ENCODE measurements at regions not wholly inside any gene's neighbourhood (a gene's known extent, or its start where the extent isn't known, plus 50 kb on each side); places are given as distances from the start of the nearest gene placed in this dataset.

DNA sequence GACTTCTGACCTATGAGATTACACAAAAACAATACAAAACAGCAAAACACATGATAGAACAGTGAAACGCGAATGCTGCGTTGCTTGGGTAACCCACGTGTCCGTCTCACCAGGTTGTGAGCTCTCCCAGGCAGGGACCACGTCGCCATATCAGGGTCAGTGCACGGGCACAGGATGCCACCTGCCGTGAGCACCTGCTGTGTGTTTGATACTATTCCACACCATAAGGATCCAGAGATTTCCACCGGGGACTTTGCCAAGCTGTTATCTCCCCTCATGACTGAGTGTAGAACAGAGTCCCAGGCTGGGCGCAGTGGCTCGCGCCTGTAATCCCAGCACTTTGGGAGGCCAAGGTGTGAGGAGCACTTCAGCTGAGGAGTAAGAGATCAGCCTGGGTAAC is 288.0 kb downstream of the BMP7 start:
- Histone ChIP-seq H3K27me3 (ENCODE audit: low read depth, low read length) (peaks cover 5% of the 10 kb centered on the region), H3K27ac (ENCODE audit: low read length) (no peak overlapping the region), H3K36me3 (ENCODE audit: control insufficient read depth in 1 of 2, insufficient read depth in 2 of 2, low read length in 2 of 2) (no peaks in the 10 kb centered on the region), H3K4me1 (ENCODE audit: control insufficient read depth in 1 of 2, insufficient read depth in 2 of 2, low read length in 2 of 2) (no peaks in the 10 kb centered on the region), H3K9me3 (ENCODE audit: control insufficient read depth in 1 of 2, low read length in 2 of 2) (no peaks in the 10 kb centered on the region), H3K4me3 (ENCODE audit: low read depth in 1 of 2, low read length in 2 of 2) (no peak overlapping the region)

- no peaks in the 10 kb centered on the region for H3K4me1 ChIP-seq (ENCODE audit: control insufficient read depth in 1 of 2, insufficient read depth in 2 of 2, low read length in 2 of 2)
Measured at GRCh38 chr20:56979125-56979524, 287.3 kb downstream of the BMP7 start.

DNA sequence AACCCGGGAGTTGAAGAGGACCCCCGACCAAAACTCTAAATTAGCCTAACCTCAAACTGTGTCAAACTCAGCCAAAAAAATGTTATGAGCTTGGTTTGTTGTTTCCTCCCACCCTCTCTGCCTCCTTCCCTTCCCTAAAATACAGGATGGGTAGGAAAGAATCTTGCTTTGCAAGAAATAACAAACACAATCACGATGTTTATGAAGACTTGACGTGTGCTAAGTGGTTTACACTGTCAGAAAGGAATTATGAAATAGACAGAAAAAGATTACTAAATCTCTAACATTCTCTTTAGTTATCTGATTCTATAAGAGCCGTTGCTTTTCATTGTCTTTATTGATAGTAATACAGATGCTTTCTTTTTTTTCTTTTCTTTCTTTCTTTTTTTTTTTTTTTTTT is 285.1 kb downstream of the BMP7 start:
- Histone ChIP-seq H3K4me1 (ENCODE audit: control insufficient read depth in 1 of 2, insufficient read depth in 2 of 2, low read length in 2 of 2) (no peaks in the 10 kb centered on the region), H3K36me3 (ENCODE audit: control insufficient read depth in 1 of 2, insufficient read depth in 2 of 2, low read length in 2 of 2) (no peaks in the 10 kb centered on the region), H3K4me3 (ENCODE audit: low read depth in 1 of 2, low read length in 2 of 2) (no peak overlapping the region), H3K9me3 (ENCODE audit: control insufficient read depth in 1 of 2, low read length in 2 of 2) (peaks cover 18 to 21% of the 10 kb centered on the region in 2 donors), H3K27me3 (ENCODE audit: low read depth, low read length) (no peaks in the 10 kb centered on the region), H3K27ac (ENCODE audit: low read length) (no peak overlapping the region)

More at GRCh38 chr20:56979125-56979524, 287.3 kb downstream of the BMP7 start:
- no peak overlapping the region for H3K27ac ChIP-seq (ENCODE audit: low read length)
- peaks cover 0 to 4% of the 10 kb centered on the region in 2 donors for H3K9me3 ChIP-seq (ENCODE audit: control insufficient read depth in 1 of 2, low read length in 2 of 2)
- peaks cover 5% of the 10 kb centered on the region for H3K27me3 ChIP-seq (ENCODE audit: low read depth, low read length)
- no peaks in the 10 kb centered on the region for H3K36me3 ChIP-seq (ENCODE audit: control insufficient read depth in 1 of 2, insufficient read depth in 2 of 2, low read length in 2 of 2)
- H3K4me3 ChIP-seq (ENCODE audit: low read depth in 1 of 2, low read length in 2 of 2) = no peak overlapping the region

- H3K9me3 ChIP-seq (ENCODE audit: control insufficient read depth in 1 of 2, low read length in 2 of 2) = peaks cover 22 to 27% of the 10 kb centered on the region in 2 donors
- no peaks in the 10 kb centered on the region for H3K27me3 ChIP-seq (ENCODE audit: low read depth, low read length)
- no peak overlapping the region for H3K4me3 ChIP-seq (ENCODE audit: low read depth in 1 of 2, low read length in 2 of 2)
- H3K4me1 ChIP-seq (ENCODE audit: control insufficient read depth in 1 of 2, insufficient read depth in 2 of 2, low read length in 2 of 2) = no peaks in the 10 kb centered on the region
- H3K36me3 ChIP-seq (ENCODE audit: control insufficient read depth in 1 of 2, insufficient read depth in 2 of 2, low read length in 2 of 2) = no peaks in the 10 kb centered on the region
- H3K27ac ChIP-seq (ENCODE audit: low read length) = no peak overlapping the region
Measured at GRCh38 chr20:56983813-56984212, 282.6 kb downstream of the BMP7 start.

DNA sequence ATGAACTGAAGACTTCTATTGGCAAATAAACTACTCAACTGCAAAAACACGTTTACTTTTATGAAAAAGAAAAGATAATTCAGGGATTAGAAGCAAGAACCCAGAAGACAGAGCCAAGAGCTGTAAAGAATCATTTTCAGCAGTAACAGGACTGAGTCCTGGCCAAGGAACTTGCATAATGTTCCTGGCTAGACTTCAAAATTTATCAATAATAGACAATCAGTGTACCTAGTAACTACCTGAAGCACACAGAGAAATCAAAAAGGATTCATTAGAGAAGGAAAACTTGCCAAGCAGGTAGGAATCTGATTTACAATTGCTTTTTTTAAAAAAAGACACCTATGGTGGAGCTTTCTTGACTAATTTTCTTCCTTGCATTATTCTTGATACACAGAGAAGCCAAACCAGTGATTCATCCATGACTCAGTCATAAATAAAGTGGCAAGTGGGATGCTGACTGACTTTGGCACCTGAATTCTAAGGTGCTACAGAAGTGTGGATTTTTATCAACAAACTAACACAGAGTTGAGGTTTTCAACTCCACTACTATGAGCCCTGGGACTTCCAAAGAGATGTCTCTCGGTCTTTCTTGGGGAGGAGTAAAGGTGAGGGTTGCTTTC is 281.3 kb downstream of the BMP7 start:
- no peak overlapping the region for H3K4me3 ChIP-seq (ENCODE audit: low read depth in 1 of 2, low read length in 2 of 2)
- H3K36me3 ChIP-seq (ENCODE audit: control insufficient read depth in 1 of 2, insufficient read depth in 2 of 2, low read length in 2 of 2) = no peaks in the 10 kb centered on the region
- H3K27ac ChIP-seq (ENCODE audit: low read length) = no peak overlapping the region
- H3K4me1 ChIP-seq (ENCODE audit: control insufficient read depth in 1 of 2, insufficient read depth in 2 of 2, low read length in 2 of 2) = no peaks in the 10 kb centered on the region
- H3K9me3 ChIP-seq (ENCODE audit: control insufficient read depth in 1 of 2, low read length in 2 of 2) = peaks cover 22 to 27% of the 10 kb centered on the region in 2 donors
- no peaks in the 10 kb centered on the region for H3K27me3 ChIP-seq (ENCODE audit: low read depth, low read length)

DNA sequence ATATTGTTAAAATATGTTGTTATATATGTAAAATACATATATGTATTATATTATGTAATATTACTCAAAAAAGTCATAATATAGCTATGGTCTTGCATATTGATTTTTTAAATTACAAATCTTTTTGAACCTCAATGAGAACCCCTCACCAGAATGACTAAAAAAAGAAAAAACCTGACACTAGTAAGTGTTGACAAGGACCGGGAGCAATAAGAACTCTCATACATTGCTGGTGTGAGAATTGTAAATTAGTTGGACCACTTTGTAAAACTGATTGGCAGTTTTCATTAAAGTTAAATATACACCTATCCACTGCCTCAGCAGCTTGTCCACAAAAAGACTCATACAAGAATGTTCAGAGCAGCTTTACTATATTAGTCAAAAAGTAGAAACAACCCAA is 280.0 kb downstream of the BMP7 start:
- no peaks in the 10 kb centered on the region for H3K4me1 ChIP-seq (ENCODE audit: control insufficient read depth in 1 of 2, insufficient read depth in 2 of 2, low read length in 2 of 2)
- H3K27ac ChIP-seq (ENCODE audit: low read length) = no peak overlapping the region
- H3K36me3 ChIP-seq (ENCODE audit: control insufficient read depth in 1 of 2, insufficient read depth in 2 of 2, low read length in 2 of 2) = no peaks in the 10 kb centered on the region
- peaks cover 22 to 27% of the 10 kb centered on the region in 2 donors for H3K9me3 ChIP-seq (ENCODE audit: control insufficient read depth in 1 of 2, low read length in 2 of 2)
- no peaks in the 10 kb centered on the region for H3K27me3 ChIP-seq (ENCODE audit: low read depth, low read length)
- no peak overlapping the region for H3K4me3 ChIP-seq (ENCODE audit: low read depth in 1 of 2, low read length in 2 of 2)

- Histone ChIP-seq H3K27ac (ENCODE audit: low read length) (no peak overlapping the region), H3K9me3 (ENCODE audit: control insufficient read depth in 1 of 2, low read length in 2 of 2) (peaks cover 22 to 27% of the 10 kb centered on the region in 2 donors), H3K36me3 (ENCODE audit: control insufficient read depth in 1 of 2, insufficient read depth in 2 of 2, low read length in 2 of 2) (no peaks in the 10 kb centered on the region), H3K27me3 (ENCODE audit: low read depth, low read length) (no peaks in the 10 kb centered on the region), H3K4me1 (ENCODE audit: control insufficient read depth in 1 of 2, insufficient read depth in 2 of 2, low read length in 2 of 2) (no peaks in the 10 kb centered on the region), H3K4me3 (ENCODE audit: low read depth in 1 of 2, low read length in 2 of 2) (no peak overlapping the region)
Measured at GRCh38 chr20:56986931-56987720, 279.3 kb downstream of the BMP7 start.

DNA sequence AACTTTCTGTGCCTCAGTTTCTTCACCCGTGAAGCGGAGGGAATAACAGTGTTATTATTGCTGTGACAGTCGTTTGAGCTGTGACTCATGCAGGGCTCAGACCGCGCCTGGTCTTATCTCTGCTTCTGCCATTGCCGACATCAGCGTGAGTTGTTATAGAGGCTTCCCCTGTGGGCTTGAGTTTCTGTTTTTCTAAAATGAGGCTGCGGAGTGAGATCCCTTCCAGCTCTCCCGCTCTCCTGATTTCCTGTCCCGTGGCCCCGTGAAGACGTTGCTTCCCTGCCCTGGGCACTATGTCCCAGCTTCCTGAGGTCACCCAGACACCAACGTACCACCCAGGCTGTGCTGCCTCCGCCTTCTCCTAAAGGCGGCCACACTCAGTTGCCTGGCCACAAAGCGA is 278.5 kb downstream of the BMP7 start:
- H3K4me1 ChIP-seq (ENCODE audit: control insufficient read depth in 1 of 2, insufficient read depth in 2 of 2, low read length in 2 of 2) = no peaks in the 10 kb centered on the region
- no peak overlapping the region for H3K4me3 ChIP-seq (ENCODE audit: low read depth in 1 of 2, low read length in 2 of 2)
- peaks cover 22 to 27% of the 10 kb centered on the region in 2 donors for H3K9me3 ChIP-seq (ENCODE audit: control insufficient read depth in 1 of 2, low read length in 2 of 2)
- no peaks in the 10 kb centered on the region for H3K36me3 ChIP-seq (ENCODE audit: control insufficient read depth in 1 of 2, insufficient read depth in 2 of 2, low read length in 2 of 2)
- H3K27ac ChIP-seq (ENCODE audit: low read length) = no peak overlapping the region
- H3K27me3 ChIP-seq (ENCODE audit: low read depth, low read length) = no peaks in the 10 kb centered on the region

DNA sequence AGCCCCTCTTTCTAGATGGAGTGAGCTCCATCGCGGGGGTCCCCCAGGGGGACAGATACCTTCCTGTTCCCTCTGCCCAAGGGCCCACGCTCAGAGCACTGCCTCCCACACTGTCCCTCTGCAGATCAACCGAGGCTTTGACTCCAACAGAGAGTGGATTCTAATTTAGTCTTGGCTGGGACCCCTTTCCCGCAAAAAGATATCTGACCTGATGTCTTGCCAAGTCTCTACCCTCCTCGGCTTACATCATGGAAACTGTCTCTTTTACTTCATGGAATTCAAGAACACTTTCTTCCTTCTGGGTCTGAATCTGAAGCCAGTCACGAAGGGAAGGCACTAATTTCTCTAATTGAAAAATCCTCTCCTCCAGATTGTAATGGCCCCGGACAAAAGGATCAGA is 278.0 kb downstream of the BMP7 start:
- no peaks in the 10 kb centered on the region for H3K36me3 ChIP-seq (ENCODE audit: control insufficient read depth in 1 of 2, insufficient read depth in 2 of 2, low read length in 2 of 2)
- peaks cover 22 to 27% of the 10 kb centered on the region in 2 donors for H3K9me3 ChIP-seq (ENCODE audit: control insufficient read depth in 1 of 2, low read length in 2 of 2)
- no peaks in the 10 kb centered on the region for H3K4me1 ChIP-seq (ENCODE audit: control insufficient read depth in 1 of 2, insufficient read depth in 2 of 2, low read length in 2 of 2)
- H3K4me3 ChIP-seq (ENCODE audit: low read depth in 1 of 2, low read length in 2 of 2) = no peak overlapping the region
- no peaks in the 10 kb centered on the region for H3K27me3 ChIP-seq (ENCODE audit: low read depth, low read length)
- H3K27ac ChIP-seq (ENCODE audit: low read length) = no peak overlapping the region

DNA sequence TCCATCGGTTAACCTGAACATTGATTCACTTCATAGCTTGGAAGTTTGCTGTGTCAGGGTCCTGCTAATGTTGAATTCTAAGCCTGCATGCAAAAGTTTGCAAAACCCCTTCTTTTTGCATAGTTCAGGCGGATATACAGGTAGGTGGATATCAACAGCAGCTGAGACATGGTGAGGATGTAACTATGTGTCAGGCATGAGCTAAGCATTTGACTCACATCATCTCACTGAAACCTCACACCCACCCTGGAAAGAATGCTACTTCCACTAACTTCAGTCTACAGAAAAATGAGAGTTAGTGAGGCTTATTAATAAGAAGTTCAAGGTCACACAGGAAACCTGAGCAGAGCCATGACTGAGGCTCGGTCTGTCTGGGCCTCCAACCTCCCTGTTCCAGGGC is 276.9 kb downstream of the BMP7 start:
- Histone ChIP-seq H3K4me1 (ENCODE audit: control insufficient read depth in 1 of 2, insufficient read depth in 2 of 2, low read length in 2 of 2) (no peaks in the 10 kb centered on the region), H3K4me3 (ENCODE audit: low read depth in 1 of 2, low read length in 2 of 2) (no peak overlapping the region), H3K27ac (ENCODE audit: low read length) (no peak overlapping the region), H3K27me3 (ENCODE audit: low read depth, low read length) (no peaks in the 10 kb centered on the region), H3K9me3 (ENCODE audit: control insufficient read depth in 1 of 2, low read length in 2 of 2) (peaks cover 20 to 21% of the 10 kb centered on the region in 2 donors), H3K36me3 (ENCODE audit: control insufficient read depth in 1 of 2, insufficient read depth in 2 of 2, low read length in 2 of 2) (no peaks in the 10 kb centered on the region)

DNA sequence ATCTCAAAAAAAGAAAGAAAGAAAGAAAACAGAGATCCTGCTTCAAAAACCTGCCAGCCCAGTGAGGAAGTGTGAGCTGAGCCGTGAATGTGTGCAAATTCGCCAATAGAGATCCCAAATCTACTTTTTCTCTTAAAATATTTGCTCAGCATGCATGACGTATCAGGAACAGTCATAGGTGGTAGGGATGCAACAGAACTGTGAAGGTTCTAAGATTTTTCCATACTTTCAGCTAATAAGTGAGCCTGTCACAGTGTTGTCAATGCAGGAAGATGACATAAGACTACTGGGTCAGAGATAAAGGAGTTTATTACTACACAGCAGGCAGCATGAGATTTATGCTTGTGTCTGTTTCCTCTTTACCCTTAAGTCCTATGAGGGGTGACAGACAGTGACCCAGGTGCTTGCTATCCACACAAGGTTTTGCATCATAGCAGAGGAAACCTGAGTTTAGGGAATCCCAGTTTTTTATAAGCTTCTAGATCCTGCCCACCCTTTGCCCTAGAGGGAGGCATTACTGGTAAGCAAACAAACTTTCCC is 273.4 kb downstream of the BMP7 start:
- no peak overlapping the region for H3K27ac ChIP-seq (ENCODE audit: low read length)
- H3K27me3 ChIP-seq (ENCODE audit: low read depth, low read length) = no peaks in the 10 kb centered on the region
- H3K36me3 ChIP-seq (ENCODE audit: control insufficient read depth in 1 of 2, insufficient read depth in 2 of 2, low read length in 2 of 2) = no peaks in the 10 kb centered on the region
- H3K4me3 ChIP-seq (ENCODE audit: low read depth in 1 of 2, low read length in 2 of 2) = no peak overlapping the region
- peaks cover 1 to 3% of the 10 kb centered on the region in 2 donors for H3K9me3 ChIP-seq (ENCODE audit: control insufficient read depth in 1 of 2, low read length in 2 of 2)
- no peaks in the 10 kb centered on the region for H3K4me1 ChIP-seq (ENCODE audit: control insufficient read depth in 1 of 2, insufficient read depth in 2 of 2, low read length in 2 of 2)

All from muscle layer of duodenum (tissue), 2 donors.